HCT116 (cell line): ENCODE measurements at regions not wholly inside any gene's neighbourhood (a gene's known extent, or its start where the extent isn't known, plus 50 kb on each side); places are given as distances from the start of the nearest gene placed in this dataset.

Experiments
- ATAC-seq: fragments of 200-7000 bp; cut with Tn5 transposase; 2 replicates; pipeline ENCODE4 v1.9.1; 2020; ENCODE audit warnings: mild to moderate bottlenecking, moderate library complexity
- BruUV-seq: library from RNA; stranded (reverse); fragments of 400-500 nt; replicated peaks from 2 replicates; lab custom pipeline; 2021; lab: Mats Ljungman, UMichigan
- CTCF ChIA-PET: fragments of 300-600 bp; sonication (Branson Sonifier 250); formaldehyde crosslinking; loops from one replicate; lab custom pipeline; 2021; ENCODE audit warnings: antibody characterized with exemption; lab: Charles Lee
- POLR2A ChIA-PET: fragments of 300-600, 350-600 bp; sonication (Branson Sonifier 250); formaldehyde crosslinking; loops from one replicate; lab custom pipeline; 2021; ENCODE audit warnings: antibody characterized with exemption; lab: Charles Lee
- RAD21 ChIA-PET, 2 experiments: fragments of 300-600 bp; sonication (Branson Sonifier 250); formaldehyde crosslinking; loops; one replicate each; lab custom pipeline; 2023; ENCODE audit warnings: low total read pairs in 2 of 2; ENCODE audit not compliant: uncharacterized antibody in 2 of 2, unreplicated experiment in 2 of 2, low non-redundant PET in 1 of 2; lab: Charles Lee
- DNase-seq: peaks from one replicate; pipeline ENCODE4 v3.0.0-alpha.2; 2010; ENCODE audit warnings: low read depth, low spot score
- H2AFZ ChIP-seq: fragments of 200-600 bp; shearing (Covaris generic), sonication (generic); 2 replicates; pipeline ENCODE4 v1.6.1; 2017; ENCODE audit warnings: low read depth, mixed run types, mixed read lengths, antibody characterized with exemption, low read length; ENCODE audit not compliant: poor library complexity, severe bottlenecking
- H3K27ac ChIP-seq: 2 replicates; pipeline ENCODE4 v1.5.1; 2012; ENCODE audit warnings: low read depth, low read length
- H3K27me3 ChIP-seq: fragments of 200-600 bp; sonication (generic); 2 replicates; pipeline ENCODE4 v1.6.1; 2016; ENCODE audit warnings: mixed run types, low read length, mixed read lengths; ENCODE audit not compliant: insufficient read depth
- H3K36me3 ChIP-seq, 2 experiments: fragments of 200-500 bp in 1 of 2; fragments of 200-600 bp in 1 of 2; sonication (Bioruptor generic) in 1 of 2; sonication (generic) in 1 of 2; 2 replicates each; pipeline versions ENCODE4 v1.5.1 to v1.6.1; 2014 to 2016; ENCODE audit warnings: low read length in 2 of 2, inconsistent platforms in 1 of 2, mixed read lengths in 1 of 2, mixed run types in 1 of 2; ENCODE audit not compliant: insufficient read depth in 2 of 2, control insufficient read depth in 1 of 2
- H3K4me1 ChIP-seq, 2 experiments: fragments of 200-600 bp in 1 of 2; sonication (generic) in 1 of 2; 2 replicates each; pipeline versions ENCODE4 v1.5.1 to v1.6.1; 2012 to 2017; ENCODE audit warnings: low read length in 2 of 2, inconsistent platforms in 1 of 2, mild to moderate bottlenecking in 1 of 2, mixed read lengths in 1 of 2, mixed run types in 1 of 2, moderate library complexity in 1 of 2; ENCODE audit not compliant: insufficient read depth in 2 of 2, control insufficient read depth in 1 of 2
- H3K4me2 ChIP-seq: fragments of 200-600 bp; sonication (generic); 2 replicates; pipeline ENCODE4 v1.6.1; 2017; ENCODE audit warnings: mixed run types, low read length, mixed read lengths
- H3K4me3 ChIP-seq, 2 experiments: fragments of 200-600 bp in 1 of 2; sonication (generic) in 1 of 2; replicated peaks in 1 of 2; 2 replicates each; pipeline ENCODE4 v1.5.1; 2011 to 2016; ENCODE audit warnings: low read length in 2 of 2, control low read depth in 1 of 2, low read depth in 1 of 2, mild to moderate bottlenecking in 1 of 2, mixed read lengths in 1 of 2, mixed run types in 1 of 2
- H3K79me2 ChIP-seq: fragments of 200-600 bp; sonication (generic); 2 replicates; pipeline ENCODE4 v1.6.1; 2017; ENCODE audit warnings: mild to moderate bottlenecking, mixed run types, low read length, moderate library complexity, mixed read lengths; ENCODE audit not compliant: insufficient read depth
- H3K9ac ChIP-seq: fragments of 200-600 bp; sonication (generic); 2 replicates; pipeline ENCODE4 v1.6.1; 2016; ENCODE audit warnings: low read length, mixed read lengths
- H3K9me2 ChIP-seq: fragments of 200-600 bp; sonication (generic), shearing (Covaris generic); 2 replicates; pipeline ENCODE4 v1.6.1; 2017; ENCODE audit warnings: mixed run types, mild to moderate bottlenecking, moderate library complexity; ENCODE audit not compliant: insufficient read depth
- H3K9me3 ChIP-seq, 2 experiments: fragments of 200-500 bp in 1 of 2; fragments of 200-600 bp in 1 of 2; sonication (Bioruptor generic) in 1 of 2; sonication (generic) in 1 of 2; 2 replicates each; pipeline ENCODE4 v1.6.1; 2014 to 2017; ENCODE audit warnings: low read length in 2 of 2, mixed read lengths in 2 of 2, inconsistent platforms in 1 of 2, low read depth in 1 of 2, mild to moderate bottlenecking in 1 of 2, mixed run types in 1 of 2, moderate library complexity in 1 of 2; ENCODE audit not compliant: control insufficient read depth in 1 of 2, insufficient read depth in 1 of 2
- H4K20me1 ChIP-seq: fragments of 200-600 bp; sonication (generic), shearing (Covaris generic); 2 replicates; pipeline ENCODE4 v1.6.1; 2017; ENCODE audit warnings: mixed run types, mild to moderate bottlenecking, moderate library complexity; ENCODE audit not compliant: insufficient read depth
- EGR1 ChIP-seq: IDR thresholded peaks from 2 replicates; pipeline ENCODE4 v1.6.1; 2012; ENCODE audit warnings: low read depth
- EZH2 ChIP-seq: fragments of 200-600 bp; sonication (generic); IDR thresholded peaks from 2 replicates; pipeline ENCODE4 v1.6.1; 2017; ENCODE audit warnings: antibody characterized with exemption, mixed run types
- EZH2phosphoT487 ChIP-seq: fragments of 200-600 bp; IDR thresholded peaks from 2 replicates; pipeline ENCODE4 v1.6.1; 2018; ENCODE audit warnings: antibody characterized with exemption, borderline replicate concordance
- JUND ChIP-seq: IDR thresholded peaks from 2 replicates; pipeline ENCODE4 v1.6.1; 2012
- MAX ChIP-seq: IDR thresholded peaks from 2 replicates; pipeline ENCODE4 v1.6.1; 2012
- POLR2AphosphoS5 ChIP-seq: IDR thresholded peaks from 2 replicates; pipeline ENCODE4 v1.6.1; 2011; ENCODE audit warnings: mild to moderate bottlenecking, low read depth, low read length, moderate library complexity
- SP1 ChIP-seq: IDR thresholded peaks from 2 replicates; pipeline ENCODE4 v1.6.1; 2012; ENCODE audit warnings: low read depth
- ZFX ChIP-seq: fragments of 450-650 bp; IDR thresholded peaks from 2 replicates; pipeline ENCODE4 v1.6.1; 2017
- intact Hi-C: fragments of 100-400 bp; cut with micrococcal nuclease; formaldehyde crosslinking; loops from 2 replicates; pipeline ENCODE4 v1.10.0; 2022
- TF ChIP-seq, protein P1 (sequence below): IDR thresholded peaks from 2 replicates; pipeline ENCODE4 v1.6.1; 2012; ENCODE audit warnings: low read depth
- TF ChIP-seq, protein P2 (sequence below): IDR thresholded peaks from 2 replicates; pipeline ENCODE4 v1.6.1; 2011; ENCODE audit warnings: mild to moderate bottlenecking, low read length, moderate library complexity; ENCODE audit not compliant: insufficient replicate concordance; ENCODE audit errors: extremely low read depth

DNA sequence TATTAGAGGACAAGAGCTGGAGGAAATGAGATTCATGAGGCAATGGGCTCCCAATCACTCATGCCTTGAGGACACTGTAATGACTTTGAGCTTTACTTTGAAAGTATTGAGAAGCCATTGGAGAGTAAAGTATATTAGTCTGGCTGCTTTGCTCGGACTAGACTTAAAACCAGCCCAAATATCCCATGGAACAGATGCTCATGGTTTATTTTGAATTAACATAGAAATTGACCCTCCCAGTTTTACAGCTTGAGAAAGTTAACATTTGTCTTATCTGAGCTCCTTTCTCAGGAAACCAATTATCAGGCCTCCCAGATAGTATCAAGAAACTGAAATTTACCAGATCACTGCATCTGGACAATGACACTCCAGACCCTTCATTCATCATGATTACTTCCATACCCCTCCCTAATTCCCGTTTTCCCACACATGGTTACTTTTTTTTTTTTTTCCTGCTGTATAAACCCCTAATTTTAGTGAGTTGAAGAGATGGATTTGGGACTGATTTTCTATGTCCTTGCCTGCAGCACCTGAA lies 270.8 kb upstream of the SMIM30 start:
- Histone ChIP-seq H2AFZ (no peak overlapping the region), H3K4me3 (no peak overlapping the region), H4K20me1 (no peaks in the 10 kb centered on the region), H3K4me1 (no peaks in the 10 kb centered on the region), H3K36me3 (no peaks in the 10 kb centered on the region), H3K79me2 (no peaks in the 10 kb centered on the region), H3K9me2 (no peaks in the 10 kb centered on the region), H3K27me3 (no peaks in the 10 kb centered on the region), H3K4me2 (no peak overlapping the region), H3K9me3 (no peaks in the 10 kb centered on the region), H3K27ac (no peak overlapping the region), H3K9ac (no peak overlapping the region)
- intact Hi-C loops, result no loop called here
- TF ChIP-seq ZFX (no peak), JUND (no peak), SP1 (no peak), MAX (no peak), EGR1 (no peak), EZH2 (no peak)
- TF ChIP-seq, protein P1, sequence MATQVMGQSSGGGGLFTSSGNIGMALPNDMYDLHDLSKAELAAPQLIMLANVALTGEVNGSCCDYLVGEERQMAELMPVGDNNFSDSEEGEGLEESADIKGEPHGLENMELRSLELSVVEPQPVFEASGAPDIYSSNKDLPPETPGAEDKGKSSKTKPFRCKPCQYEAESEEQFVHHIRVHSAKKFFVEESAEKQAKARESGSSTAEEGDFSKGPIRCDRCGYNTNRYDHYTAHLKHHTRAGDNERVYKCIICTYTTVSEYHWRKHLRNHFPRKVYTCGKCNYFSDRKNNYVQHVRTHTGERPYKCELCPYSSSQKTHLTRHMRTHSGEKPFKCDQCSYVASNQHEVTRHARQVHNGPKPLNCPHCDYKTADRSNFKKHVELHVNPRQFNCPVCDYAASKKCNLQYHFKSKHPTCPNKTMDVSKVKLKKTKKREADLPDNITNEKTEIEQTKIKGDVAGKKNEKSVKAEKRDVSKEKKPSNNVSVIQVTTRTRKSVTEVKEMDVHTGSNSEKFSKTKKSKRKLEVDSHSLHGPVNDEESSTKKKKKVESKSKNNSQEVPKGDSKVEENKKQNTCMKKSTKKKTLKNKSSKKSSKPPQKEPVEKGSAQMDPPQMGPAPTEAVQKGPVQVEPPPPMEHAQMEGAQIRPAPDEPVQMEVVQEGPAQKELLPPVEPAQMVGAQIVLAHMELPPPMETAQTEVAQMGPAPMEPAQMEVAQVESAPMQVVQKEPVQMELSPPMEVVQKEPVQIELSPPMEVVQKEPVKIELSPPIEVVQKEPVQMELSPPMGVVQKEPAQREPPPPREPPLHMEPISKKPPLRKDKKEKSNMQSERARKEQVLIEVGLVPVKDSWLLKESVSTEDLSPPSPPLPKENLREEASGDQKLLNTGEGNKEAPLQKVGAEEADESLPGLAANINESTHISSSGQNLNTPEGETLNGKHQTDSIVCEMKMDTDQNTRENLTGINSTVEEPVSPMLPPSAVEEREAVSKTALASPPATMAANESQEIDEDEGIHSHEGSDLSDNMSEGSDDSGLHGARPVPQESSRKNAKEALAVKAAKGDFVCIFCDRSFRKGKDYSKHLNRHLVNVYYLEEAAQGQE, result no peak
- BruUV-seq, result no TSS peak
- ChIA-PET POLR2A (no interaction called here), CTCF (no interaction called here), RAD21 (no interaction called here)
- DNase-seq, result no peak
- no peak for ATAC-seq

DNA sequence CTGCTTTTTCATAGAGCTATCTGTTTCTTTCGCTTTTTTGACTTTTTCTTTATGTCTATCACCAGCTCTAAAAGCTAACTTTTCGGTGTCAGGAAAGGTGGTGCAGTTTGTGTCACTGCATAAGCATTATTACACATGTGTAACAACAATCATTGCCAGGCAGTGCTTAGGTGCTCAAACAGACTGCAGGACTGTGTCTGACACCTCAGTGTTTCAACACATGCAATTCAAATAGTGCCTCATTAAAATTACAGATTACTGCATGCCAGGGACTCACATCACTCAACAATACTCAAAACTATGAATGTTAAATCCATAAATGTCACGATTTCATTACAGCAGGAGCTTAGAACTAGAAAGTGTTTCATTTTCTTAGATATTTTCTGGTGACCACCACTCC lies 265.3 kb upstream of the SMIM30 start:
- RAD21 ChIA-PET, result no interaction called here
- Histone ChIP-seq H3K9me3 (no peaks in the 10 kb centered on the region), H3K4me2 (no peak overlapping the region), H2AFZ (no peak overlapping the region), H3K9ac (no peak overlapping the region), H3K9me2 (no peaks in the 10 kb centered on the region), H3K27me3 (no peaks in the 10 kb centered on the region), H3K4me1 (no peaks in the 10 kb centered on the region), H3K79me2 (no peaks in the 10 kb centered on the region), H4K20me1 (no peaks in the 10 kb centered on the region), H3K27ac (no peak overlapping the region), H3K36me3 (no peaks in the 10 kb centered on the region), H3K4me3 (no peak overlapping the region)
- POLR2A ChIA-PET, result no interaction called here
- DNase-seq, result no peak
- intact Hi-C loops, result no loop called here
- CTCF ChIA-PET, result no interaction called here
- ATAC-seq, result no peak
- no TSS peak for BruUV-seq
- TF ChIP-seq EZH2phosphoT487 (no peak), POLR2AphosphoS5 (no peak), ZFX (no peak)
- TF ChIP-seq, protein P2, sequence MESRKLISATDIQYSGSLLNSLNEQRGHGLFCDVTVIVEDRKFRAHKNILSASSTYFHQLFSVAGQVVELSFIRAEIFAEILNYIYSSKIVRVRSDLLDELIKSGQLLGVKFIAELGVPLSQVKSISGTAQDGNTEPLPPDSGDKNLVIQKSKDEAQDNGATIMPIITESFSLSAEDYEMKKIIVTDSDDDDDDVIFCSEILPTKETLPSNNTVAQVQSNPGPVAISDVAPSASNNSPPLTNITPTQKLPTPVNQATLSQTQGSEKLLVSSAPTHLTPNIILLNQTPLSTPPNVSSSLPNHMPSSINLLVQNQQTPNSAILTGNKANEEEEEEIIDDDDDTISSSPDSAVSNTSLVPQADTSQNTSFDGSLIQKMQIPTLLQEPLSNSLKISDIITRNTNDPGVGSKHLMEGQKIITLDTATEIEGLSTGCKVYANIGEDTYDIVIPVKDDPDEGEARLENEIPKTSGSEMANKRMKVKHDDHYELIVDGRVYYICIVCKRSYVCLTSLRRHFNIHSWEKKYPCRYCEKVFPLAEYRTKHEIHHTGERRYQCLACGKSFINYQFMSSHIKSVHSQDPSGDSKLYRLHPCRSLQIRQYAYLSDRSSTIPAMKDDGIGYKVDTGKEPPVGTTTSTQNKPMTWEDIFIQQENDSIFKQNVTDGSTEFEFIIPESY, result no peak
- TF ChIP-seq, protein P1, result no peak
